ENCODE measurements at regions not wholly inside any gene's neighbourhood (a gene's known extent, or its start where the extent isn't known, plus 50 kb on each side); places are given as distances from the start of the nearest gene placed in this dataset.
A peak's percentile ranks its signal among the peaks of the same experiment; 100 is the strongest.
"Not testable (repeated sequence)": the region's sequence is repeated elsewhere in the genome, so short reads cannot be mapped to it uniquely, and the experiment has no call there.

DNA sequence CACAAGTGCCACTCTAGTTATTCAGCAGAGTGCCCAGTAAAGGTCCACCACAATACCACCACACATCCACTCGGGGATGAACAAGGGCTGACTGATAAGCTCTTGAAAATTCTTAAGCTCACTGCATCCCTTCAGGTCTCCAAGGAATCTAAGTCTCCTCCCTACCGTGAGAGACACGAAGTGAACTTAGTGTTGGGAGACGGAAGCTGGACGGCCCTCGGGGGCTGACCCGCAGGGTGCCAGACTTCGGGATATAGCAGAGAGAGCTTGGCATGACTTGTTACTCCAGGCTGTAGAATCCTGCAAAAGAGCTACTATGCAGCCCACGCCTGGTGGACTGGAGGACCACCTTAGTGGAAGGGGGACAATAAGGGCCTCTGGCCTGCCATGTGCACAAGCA is 75.1 kb downstream of the LYZL1 start:
- DNase-seq (ENCODE audit: low read depth in 2 of 2), result not testable (repeated sequence)

DNA sequence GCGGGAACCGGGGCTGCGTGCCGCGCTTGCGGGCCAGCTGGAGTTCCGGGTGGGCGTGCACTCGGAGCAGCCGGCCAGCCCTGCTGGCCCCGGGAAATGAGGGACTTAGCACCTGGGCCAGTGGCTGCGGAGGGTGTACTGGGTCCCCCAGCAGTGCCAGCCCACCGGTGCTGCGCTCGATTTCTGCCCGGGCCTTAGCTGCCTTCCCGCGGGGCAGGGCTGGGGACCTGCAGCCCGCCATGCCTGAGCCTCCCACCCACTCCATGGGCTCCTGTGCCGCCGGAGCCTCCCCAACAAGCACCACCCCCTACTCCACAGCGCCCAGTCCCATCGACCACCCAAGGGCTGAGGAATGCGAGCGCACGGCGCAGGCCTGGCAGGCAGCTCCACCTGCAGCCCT is 77.3 kb downstream of the LYZL1 start:
- DNase-seq (ENCODE audit: low read depth in 2 of 2), result not testable (repeated sequence)

DNA sequence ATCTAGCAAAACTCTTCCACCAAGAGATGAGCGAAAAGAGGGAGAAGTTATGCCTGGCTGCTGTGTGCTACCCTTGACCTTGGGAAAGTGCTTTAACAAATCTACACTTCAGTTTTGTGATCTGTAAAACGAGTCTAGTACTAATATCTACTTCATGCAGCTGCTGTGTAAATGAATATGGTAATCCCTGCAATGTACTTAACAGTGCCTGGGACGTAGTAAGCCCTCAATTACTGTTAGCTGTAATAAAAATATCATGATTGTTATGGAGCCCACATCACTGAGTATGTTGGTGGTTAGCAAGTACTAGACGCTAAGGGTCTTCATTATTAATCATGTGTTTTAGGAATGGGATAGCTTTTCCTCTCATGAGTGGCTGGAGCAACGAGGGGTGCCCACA is 80.5 kb downstream of the LYZL1 start:
- no peak for DNase-seq (ENCODE audit: low read depth in 2 of 2)

GRCh38 chr10:29370097-29371092 is 81.5 kb downstream of the LYZL1 start:
- DNase-seq (ENCODE audit: low read depth in 2 of 2), result no peak

- no peak for DNase-seq (ENCODE audit: low read depth in 2 of 2)
These were observed 84.0 kb downstream of the LYZL1 start for GRCh38 chr10:29372920-29373319.

- no peak for DNase-seq (ENCODE audit: low read depth in 2 of 2)
These were observed 85.3 kb downstream of the LYZL1 start for GRCh38 chr10:29374162-29374561.

GRCh38 chr10:29375888-29376287 is 87.0 kb downstream of the LYZL1 start:
- no peak for DNase-seq (ENCODE audit: low read depth in 2 of 2)

DNA sequence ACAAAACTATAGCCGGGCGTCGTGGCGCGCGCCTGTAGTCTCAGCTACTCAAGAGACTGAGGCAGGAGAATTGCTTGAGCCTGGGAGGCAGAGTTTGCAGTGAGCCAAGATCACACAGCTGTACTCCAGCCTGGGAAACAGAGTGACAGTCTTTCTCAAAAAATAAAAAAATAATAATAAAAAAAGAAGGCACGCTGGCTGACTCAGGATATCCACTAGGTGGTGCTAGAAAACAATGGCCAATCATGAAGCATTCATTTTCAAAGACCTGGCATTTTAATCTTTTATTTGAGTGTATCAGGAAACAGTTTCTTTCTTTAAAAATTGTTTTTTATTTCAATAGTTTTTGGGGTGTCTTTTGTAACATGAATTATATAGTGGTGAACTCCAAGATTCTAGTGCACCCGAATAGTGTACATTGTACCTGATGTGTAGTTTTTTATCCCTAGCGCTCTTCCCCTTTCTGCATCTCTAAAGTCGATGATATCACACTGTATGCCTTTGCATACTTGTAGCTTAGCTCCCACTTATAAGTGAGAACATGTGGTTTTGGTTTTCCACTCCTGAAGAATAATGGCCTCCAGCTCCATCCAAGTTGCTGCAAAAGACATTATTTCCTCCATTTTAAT is 88.6 kb downstream of the LYZL1 start:
- DNase-seq (ENCODE audit: low read depth in 2 of 2), result no peak

DNA sequence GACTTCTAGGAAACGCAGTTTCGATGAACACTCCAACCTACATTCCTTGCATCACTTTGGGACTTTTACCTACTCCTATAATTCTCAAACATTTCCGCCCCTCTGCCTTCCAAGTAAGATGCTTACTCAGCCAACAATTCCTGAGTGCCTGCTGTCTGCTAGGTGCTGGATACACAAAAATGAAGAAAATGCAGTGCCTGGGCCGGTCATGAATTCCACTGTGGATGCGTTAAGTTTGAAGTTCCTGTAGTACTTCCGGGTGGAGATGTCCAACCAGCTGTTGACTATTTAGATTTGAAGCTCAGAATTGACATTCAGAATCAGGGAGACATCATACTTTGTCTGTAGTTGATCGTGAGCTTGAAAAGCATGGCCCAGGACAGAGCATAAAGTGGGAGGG is 89.2 kb downstream of the LYZL1 start:
- no peak for DNase-seq (ENCODE audit: low read depth in 2 of 2)

- DNase-seq (ENCODE audit: low read depth in 2 of 2), result no peak
These were observed 90.3 kb downstream of the LYZL1 start for GRCh38 chr10:29379208-29379607.

DNA sequence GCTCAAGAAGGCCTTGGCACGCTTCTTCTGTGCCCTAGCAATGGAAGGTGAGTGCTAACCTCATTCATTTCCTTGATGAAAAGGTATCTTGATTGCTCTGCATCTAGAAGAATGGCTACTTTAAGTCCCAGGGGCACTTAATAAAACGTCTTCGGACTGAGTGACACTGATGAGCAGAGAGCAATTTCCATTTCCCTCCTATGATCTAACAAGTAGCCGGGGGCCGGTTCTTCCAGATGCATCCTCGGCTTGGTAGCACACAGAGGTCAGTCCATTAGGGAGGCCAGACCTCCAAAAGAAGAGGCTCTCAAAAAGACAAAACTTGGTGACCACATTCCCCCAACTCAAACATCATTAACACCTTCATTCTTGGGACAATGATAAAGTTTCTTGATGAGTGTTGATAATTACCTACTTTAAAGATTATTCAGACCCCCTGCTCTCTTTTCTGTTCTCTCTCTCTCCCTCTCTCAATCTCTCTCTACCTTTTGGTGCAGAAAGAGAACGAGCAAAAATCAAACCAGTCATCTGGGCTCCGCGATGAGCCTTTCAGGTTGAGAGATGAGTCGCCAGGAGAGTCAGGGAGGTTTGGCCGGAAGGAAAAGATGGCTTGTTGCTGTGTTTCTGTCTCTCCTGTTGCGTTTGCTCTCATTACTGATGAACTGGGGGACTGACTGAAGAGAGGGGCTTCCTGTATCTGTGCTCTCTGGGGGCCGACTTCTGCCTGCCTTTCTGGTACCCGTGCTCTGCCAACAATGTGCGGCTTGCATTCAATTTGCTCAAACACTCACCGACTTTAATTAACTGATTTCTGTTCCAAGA is 91.1 kb downstream of the LYZL1 start:
- DNase-seq (ENCODE audit: low read depth in 2 of 2), result not testable (repeated sequence)

DNA sequence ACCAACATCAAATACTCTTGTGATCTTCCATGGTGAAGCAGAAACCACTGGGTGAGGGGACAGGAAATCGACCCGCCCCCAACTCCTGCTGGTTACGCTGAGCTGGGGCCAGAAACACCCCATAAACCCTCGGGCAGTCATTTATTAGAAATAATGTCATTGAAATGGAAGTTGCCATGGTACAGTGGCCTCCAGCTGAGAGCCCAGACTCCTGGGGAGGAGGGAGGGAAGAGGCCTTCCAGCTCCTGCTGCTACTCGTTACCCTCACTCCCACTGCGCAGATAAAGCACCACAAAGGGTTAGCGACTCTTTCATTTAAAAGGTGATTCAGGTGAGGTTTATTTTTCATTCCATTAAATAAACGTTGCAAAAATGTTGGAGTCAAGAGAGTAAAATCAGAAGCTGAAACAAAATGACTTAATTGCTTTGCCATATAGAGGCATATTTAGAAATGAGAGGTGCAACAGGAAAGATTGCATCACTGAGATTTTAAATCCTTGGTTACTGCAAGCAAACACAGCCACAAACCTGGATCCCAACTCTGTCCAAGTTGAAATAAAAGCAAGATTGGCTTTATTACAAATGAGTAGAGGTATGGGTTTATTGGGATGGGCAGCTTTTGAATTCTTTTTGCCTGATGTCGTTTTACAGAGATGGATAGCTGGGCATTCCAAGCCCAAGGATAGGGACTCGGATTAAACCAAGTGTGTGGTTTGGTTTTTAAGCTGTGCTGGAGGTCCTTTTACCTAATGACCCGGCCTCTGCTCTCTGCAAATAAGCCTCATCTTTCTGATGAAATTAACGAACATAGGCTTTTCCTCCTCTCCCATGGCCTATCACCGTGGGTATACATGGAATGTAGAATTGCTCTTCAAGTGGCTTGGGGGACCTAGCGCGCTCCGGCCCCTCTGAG is 92.0 kb downstream of the LYZL1 start:
- DNase-seq (ENCODE audit: low read depth in 2 of 2), result not testable (repeated sequence)

GRCh38 chr10:29386342-29386999 is 97.6 kb downstream of the LYZL1 start:
- no peak for DNase-seq (ENCODE audit: low read depth in 2 of 2)

GRCh38 chr10:29387269-29387668 is 98.4 kb downstream of the LYZL1 start:
- no peak for DNase-seq (ENCODE audit: low read depth in 2 of 2)

- DNase-seq (ENCODE audit: low read depth in 2 of 2), result not testable (repeated sequence)
These were observed 99.2 kb downstream of the LYZL1 start for GRCh38 chr10:29388112-29388511.

- no peak for DNase-seq (ENCODE audit: low read depth in 2 of 2)
These were observed 100.6 kb downstream of the LYZL1 start for GRCh38 chr10:29389493-29389892.

- DNase-seq (ENCODE audit: low read depth in 2 of 2), result no peak
These were observed 101.1 kb downstream of the LYZL1 start for GRCh38 chr10:29389935-29390334.

DNA sequence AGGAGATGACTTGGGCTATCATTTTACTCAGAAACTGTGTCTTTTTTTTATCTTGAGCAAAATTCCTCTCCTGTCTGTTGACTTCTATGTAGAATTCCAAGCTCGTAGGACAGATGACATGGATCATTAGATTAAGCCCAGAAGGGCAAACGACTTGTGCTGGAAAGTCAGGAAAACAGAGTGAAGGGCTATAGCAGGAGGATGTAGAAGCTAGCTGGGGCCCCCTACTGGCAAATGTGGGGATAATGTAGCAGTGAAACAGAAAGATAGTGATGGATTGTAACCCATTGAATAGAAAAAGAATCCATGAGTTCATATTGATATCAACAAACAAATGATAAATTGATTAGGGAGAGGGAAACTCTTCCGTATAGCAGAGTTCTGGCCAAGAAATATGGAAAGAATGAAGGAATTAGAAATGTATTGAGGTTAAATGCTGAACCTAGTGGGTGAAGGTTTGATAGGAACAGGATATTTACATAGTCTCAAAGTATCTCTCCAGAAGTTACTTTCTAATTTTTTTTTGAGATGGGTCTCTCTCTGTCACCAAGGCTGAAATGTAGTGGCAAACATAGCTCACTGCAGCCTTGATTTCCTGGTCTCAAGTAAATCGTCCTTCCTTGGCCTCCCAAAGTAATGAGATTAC is 103.6 kb downstream of the LYZL1 start:
- peak in 1 of 2 donors; percentile 17 for DNase-seq (ENCODE audit: low read depth in 2 of 2)

DNA sequence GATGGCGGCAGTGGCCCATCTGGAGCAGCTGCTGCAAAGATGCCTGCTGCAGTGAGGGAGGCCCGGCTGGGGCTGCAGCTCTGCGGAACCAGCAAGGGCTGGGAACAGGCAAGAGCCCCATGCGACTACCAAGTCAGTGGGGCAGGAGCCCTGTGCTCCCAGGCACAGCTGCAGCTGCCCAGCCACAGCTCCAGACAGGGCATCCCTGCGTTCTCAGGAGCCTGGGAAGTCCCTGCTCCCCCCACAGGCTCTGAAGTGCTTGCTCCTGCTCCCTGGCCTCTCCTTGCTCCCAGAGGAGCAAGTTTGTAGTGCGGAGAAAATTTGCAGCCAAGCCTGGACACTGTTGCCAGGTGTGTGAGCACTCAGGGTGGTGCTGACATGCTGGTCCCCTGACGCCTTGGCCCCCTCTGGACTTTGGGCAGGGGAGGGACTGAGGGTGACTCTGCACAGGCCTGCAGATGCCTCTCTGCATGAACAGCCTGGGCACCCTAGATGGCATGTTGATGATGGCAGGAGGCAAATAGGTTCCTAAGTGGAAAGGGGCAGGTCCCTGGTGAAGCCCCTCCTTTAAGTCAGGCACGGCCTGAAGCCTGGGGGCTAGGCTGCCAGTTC is 105.6 kb downstream of the LYZL1 start:
- DNase-seq (ENCODE audit: low read depth in 2 of 2), result no peak

GRCh38 chr10:29395409-29395808 is 106.5 kb downstream of the LYZL1 start:
- no peak for DNase-seq (ENCODE audit: low read depth in 2 of 2)

All from stimulated activated CD8-positive, alpha-beta memory T cell treated with anti-CD3 and anti-CD28 coated beads, Interleukin-2, amount 100 ng/mL, for 48 hours (primary cell).